Spinal cord (tissue), 9 donors: ENCODE measurements at regions not wholly inside any gene's neighbourhood (a gene's known extent, or its start where the extent isn't known, plus 50 kb on each side); places are given as distances from the start of the nearest gene placed in this dataset.
A peak's percentile ranks its signal among the peaks of the same experiment; 100 is the strongest.

Experiments used
- DNase-seq, 6 donors: peaks; one replicate each; pipeline versions ENCODE4 v3.0.0 to v3.0.0-alpha.2; 2013 to 2015; ENCODE audit warnings: low spot score in 6 of 6, low read depth in 4 of 6
- H3K27ac ChIP-seq: one replicate; pipeline ENCODE4 v1.5.1; 2013; ENCODE audit warnings: low read depth, low read length, control low read depth
- H3K27me3 ChIP-seq: one replicate; pipeline ENCODE4 v1.6.1; 2013; ENCODE audit warnings: low read length; ENCODE audit not compliant: control insufficient read depth, insufficient read depth
- H3K36me3 ChIP-seq: one replicate; pipeline ENCODE4 v1.6.1; 2013; ENCODE audit warnings: low read length; ENCODE audit not compliant: control insufficient read depth, insufficient read depth
- H3K4me1 ChIP-seq: one replicate; pipeline ENCODE4 v1.6.1; 2013; ENCODE audit warnings: low read length; ENCODE audit not compliant: control insufficient read depth, insufficient read depth
- H3K4me3 ChIP-seq: one replicate; pipeline ENCODE4 v1.5.1; 2013; ENCODE audit warnings: low read depth, low read length, control low read depth
- H3K9me3 ChIP-seq: one replicate; pipeline ENCODE4 v1.6.1; 2013; ENCODE audit warnings: low read length; ENCODE audit not compliant: control insufficient read depth, insufficient read depth
- WGBS: methylation state at CpG from one replicate; pipeline ENCODE4 v1.1.5; 2013; ENCODE audit warnings: missing lambda C conversion rate; ENCODE audit not compliant: insufficient coverage; 5-methylcytosine and 5-hydroxymethylcytosine counted together
- donor health status: healthy.

DNA sequence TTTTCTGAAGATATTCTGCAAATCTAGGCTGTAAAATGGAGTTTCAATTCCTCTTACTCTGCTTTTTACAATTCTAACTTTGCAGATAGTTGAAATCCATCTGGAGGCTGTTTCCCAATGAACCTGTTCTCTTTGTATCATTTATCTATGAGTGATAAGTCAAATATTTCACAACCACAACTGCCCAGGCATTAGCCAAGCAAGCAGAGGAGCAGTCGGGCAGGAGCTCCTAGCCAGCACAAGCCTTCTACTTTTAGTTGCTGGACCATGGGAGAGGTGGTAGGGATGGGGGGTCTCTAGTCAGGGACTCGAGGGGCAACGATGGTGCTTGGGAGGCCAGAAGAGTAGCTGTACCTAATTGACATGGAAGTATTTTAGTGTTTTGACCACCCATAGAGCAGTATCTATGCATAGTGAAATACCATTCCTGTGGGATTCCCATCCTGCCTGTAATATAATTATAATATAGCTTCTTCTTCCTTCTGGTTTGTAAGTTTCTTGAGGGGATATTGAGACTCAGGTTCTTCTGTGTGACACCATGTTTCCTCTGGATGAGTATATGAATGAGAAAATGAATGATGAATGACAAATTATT lies 353.5 kb upstream of the IL12A start:
- no peaks in the 10 kb centered on the region for H3K4me1 ChIP-seq
- no peak overlapping the region for H3K27ac ChIP-seq
- no peaks in the 10 kb centered on the region for H3K9me3 ChIP-seq
- WGBS: 100% methylated on average over 1 of the region's 3 CpGs
- H3K27me3 ChIP-seq: no peaks in the 10 kb centered on the region
- no peak for DNase-seq
- H3K4me3 ChIP-seq: no peak overlapping the region
- no peaks in the 10 kb centered on the region for H3K36me3 ChIP-seq

DNA sequence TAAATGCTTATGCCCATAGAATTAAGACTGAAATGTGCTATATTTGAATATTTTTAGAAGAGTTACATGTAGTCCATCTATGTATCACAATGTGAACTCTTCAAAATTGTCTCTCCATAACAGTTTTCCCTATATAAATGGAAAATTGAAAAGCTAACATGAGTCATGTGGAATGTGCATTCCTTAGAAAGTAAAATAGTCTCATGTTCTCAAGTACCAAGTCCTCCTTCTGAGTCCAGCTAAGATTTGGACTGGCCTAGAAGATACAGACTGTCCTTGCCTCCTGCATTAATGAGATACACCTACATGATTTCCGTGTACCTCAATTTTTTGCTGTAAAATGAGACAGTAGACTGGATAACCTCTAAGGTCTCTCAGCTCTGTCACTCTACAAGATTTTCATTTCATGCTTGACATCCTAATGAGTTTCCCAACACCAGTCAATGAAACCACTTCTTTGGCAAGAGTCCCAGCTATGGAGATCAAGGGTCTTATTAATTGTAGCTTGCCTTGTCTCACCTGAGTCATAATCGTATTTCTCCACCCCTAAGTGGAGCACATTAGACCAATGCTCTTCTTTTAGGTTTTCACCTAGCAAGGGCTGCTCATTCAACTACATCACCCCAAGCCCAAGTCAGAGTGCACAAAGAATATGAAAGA lies 350.6 kb upstream of the IL12A start:
- DNase-seq: peak in 1 of 6 donors; percentile 10
- Histone ChIP-seq H3K9me3 (no peaks in the 10 kb centered on the region), H3K27ac (no peak overlapping the region), H3K36me3 (no peaks in the 10 kb centered on the region), H3K4me3 (no peak overlapping the region), H3K4me1 (no peaks in the 10 kb centered on the region), H3K27me3 (no peaks in the 10 kb centered on the region)
- WGBS: 86% methylated on average over 1 of the region's 2 CpGs

DNA sequence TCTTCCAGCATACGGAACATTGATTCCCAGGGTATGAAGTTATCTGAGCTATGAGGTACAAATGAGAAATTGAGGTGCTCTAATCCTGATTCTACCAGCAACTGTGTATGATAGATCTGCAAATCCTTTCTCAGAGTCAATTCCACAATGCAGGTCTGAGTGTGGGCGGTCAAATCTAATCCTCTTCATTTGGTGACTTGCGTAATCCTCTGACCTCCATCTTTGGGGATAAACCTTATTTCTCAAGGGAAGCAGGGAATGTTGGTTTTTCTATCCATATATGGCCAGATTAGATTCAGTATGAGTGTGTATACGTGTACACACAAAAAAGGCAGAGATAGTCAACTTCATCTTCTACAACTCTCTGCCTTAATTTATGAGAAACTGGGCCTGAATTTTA lies 348.4 kb upstream of the IL12A start:
- DNase-seq: no peak
- Histone ChIP-seq H3K36me3 (no peaks in the 10 kb centered on the region), H3K27ac (no peak overlapping the region), H3K9me3 (no peaks in the 10 kb centered on the region), H3K27me3 (no peaks in the 10 kb centered on the region), H3K4me1 (no peaks in the 10 kb centered on the region), H3K4me3 (no peak overlapping the region)
- WGBS: 100% methylated on average over 1 of the region's 4 CpGs

DNA sequence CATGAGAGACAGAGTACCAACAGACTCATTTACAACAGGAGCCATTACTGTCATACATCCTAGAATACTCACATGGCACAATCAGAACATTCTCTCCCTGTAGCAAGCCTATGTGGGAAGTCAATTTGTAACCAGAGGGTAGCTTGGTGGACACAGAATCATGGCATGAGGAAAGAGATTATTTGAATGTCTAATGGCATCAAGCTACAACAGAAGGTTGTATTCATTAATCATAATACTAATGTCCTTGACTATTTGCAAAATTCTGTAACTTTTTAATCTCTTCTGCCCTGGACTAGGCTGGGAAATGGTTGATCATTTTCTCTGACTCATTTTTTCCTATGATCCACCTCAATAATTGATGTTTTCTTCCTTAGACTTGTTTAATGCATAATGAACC lies 345.2 kb upstream of the IL12A start:
- no peak for DNase-seq
- H3K27me3 ChIP-seq: no peaks in the 10 kb centered on the region
- H3K36me3 ChIP-seq: no peaks in the 10 kb centered on the region
- no peak overlapping the region for H3K4me3 ChIP-seq
- no peak overlapping the region for H3K27ac ChIP-seq
- no peaks in the 10 kb centered on the region for H3K9me3 ChIP-seq
- no peaks in the 10 kb centered on the region for H3K4me1 ChIP-seq

DNA sequence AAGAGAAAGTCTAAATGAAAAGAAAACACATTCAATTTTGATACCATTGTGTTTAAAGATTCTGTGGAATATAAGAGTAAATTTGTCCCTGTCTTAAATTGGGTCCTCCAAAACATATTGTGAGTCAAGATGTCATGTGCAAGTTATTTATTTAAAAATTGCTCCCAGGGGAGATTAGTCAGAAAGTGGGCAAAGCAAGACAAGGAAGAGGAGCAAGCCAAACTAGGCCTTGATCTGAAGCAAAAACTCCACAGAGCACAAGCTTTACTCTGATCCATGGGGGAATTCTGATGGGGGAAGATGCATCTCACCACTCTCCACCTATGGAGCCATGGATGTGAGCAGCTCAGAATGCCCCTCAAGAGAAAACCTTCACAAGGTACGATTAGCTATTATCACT lies 342.8 kb upstream of the IL12A start:
- H3K27ac ChIP-seq: no peak overlapping the region
- no peaks in the 10 kb centered on the region for H3K36me3 ChIP-seq
- no peaks in the 10 kb centered on the region for H3K27me3 ChIP-seq
- DNase-seq: no peak
- H3K4me1 ChIP-seq: no peaks in the 10 kb centered on the region
- H3K9me3 ChIP-seq: no peaks in the 10 kb centered on the region
- 100% methylated on average over 1 of the region's 1 CpG for WGBS
- H3K4me3 ChIP-seq: no peak overlapping the region

DNA sequence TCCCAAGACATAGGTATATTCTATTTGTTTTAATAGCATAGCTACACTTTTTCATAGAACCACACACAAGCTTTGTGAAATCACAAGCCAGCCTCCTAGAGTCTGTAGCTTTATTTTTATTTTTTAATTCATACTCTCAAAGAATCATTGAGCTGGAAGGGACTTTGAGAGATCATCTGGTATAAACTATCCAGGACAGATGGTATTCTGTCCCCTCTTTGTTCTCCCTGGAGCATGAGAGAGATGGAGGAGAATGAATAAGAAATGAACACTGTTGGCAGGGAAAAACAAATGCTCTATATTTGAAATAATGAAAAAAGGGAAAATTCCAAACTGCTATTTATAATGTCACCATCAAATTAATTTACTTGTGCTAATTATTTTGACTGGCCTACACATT lies 338.7 kb upstream of the IL12A start:
- H3K36me3 ChIP-seq: no peaks in the 10 kb centered on the region
- DNase-seq: peak in 1 of 6 donors; percentile 48
- no peaks in the 10 kb centered on the region for H3K27me3 ChIP-seq
- no peak overlapping the region for H3K27ac ChIP-seq
- no peak overlapping the region for H3K4me3 ChIP-seq
- H3K4me1 ChIP-seq: no peaks in the 10 kb centered on the region
- H3K9me3 ChIP-seq: no peaks in the 10 kb centered on the region

DNA sequence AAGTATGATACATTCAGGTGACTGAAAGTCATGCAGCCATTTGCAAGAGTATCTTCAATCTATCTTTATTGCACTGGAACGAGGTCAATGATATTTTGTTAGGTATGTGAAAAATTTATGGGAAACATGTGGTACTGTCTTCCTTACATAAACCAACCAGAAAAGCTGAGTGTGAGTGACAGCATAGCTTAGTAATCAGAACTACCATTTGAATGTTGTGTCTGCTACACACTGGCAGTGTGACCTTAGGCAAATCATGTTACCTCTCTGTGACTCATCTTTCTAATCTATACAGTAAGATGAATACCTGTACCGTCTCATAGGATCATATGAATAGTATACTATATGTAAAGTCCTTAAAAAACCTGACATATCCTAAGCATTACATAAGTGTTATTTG lies 337.9 kb upstream of the IL12A start:
- Histone ChIP-seq H3K9me3 (no peaks in the 10 kb centered on the region), H3K27ac (no peak overlapping the region), H3K27me3 (no peaks in the 10 kb centered on the region), H3K36me3 (no peaks in the 10 kb centered on the region), H3K4me1 (no peaks in the 10 kb centered on the region), H3K4me3 (no peak overlapping the region)
- no peak for DNase-seq
- WGBS: no CpG with 5 or more reads among the region's 2 CpGs

DNA sequence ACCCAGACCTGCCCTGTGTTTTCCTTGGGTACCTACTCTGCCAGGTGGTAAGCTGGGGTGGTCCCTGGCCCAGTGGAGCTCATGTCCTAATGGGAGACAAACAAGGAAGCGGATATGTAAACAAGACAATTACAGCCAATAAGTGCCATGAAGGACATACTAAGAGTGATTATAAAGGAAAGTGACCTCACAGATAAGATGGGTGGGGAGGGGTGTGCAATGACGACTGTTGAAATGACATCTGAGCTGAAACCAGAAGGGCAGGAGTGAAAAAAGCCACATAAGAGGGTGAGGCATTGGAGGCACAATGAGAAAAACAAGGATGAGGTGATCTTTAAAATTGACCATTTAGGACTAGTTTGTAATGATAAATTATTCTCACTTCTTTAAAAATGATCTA lies 336.2 kb upstream of the IL12A start:
- Histone ChIP-seq H3K27ac (no peak overlapping the region), H3K9me3 (no peaks in the 10 kb centered on the region), H3K4me3 (no peak overlapping the region), H3K4me1 (no peaks in the 10 kb centered on the region), H3K27me3 (no peaks in the 10 kb centered on the region), H3K36me3 (no peaks in the 10 kb centered on the region)
- 83% methylated on average over 2 of the region's 2 CpGs for WGBS
- DNase-seq: no peak

DNA sequence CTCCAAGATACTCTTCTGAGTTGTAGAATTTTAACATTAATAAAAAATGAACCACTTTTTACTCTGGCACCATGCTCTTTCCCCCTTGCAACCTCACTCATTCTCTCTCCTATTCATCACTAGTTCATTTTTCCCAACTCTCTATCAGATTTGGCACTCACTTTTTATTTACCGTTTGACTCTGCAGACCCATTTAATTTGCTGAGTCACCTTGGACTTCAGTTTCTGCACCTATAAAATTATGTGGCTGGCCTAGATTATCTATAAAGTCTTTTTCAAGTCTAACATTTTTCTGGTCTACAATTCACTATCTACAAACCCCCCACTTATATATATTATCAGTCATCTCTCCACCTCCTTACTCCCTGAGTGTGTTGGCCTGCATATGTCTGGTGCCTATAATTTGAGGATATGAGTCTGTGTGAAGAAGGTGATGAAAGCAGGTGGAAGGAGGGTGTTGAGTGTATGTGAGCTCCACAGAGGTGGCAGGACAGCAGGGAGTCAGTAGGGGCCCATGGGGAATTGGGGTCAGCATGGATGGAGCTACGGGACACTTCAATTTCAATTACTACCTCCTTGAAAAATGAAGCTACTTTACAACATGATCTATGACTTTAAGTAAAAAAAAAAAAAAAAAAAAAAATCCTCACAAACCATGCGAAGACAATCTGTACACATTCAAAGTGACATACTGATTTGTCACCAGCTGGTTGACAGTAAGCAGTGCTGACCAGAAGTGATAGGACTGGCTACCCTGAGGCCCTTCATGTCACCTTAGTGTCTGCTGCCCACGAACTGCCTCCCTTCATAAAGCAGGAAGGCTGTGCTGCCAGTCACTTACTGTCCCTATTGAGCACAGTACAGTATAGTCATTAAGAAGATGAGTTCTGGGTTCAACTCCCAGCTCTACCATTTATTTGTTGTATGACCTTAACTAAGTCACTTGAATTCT lies 334.2 kb upstream of the IL12A start:
- H3K27ac ChIP-seq: no peak overlapping the region
- no peaks in the 10 kb centered on the region for H3K9me3 ChIP-seq
- no peaks in the 10 kb centered on the region for H3K27me3 ChIP-seq
- no peaks in the 10 kb centered on the region for H3K36me3 ChIP-seq
- WGBS: 71% methylated on average over 2 of the region's 4 CpGs
- DNase-seq: no peak
- H3K4me3 ChIP-seq: no peak overlapping the region
- peaks cover 3% of the 10 kb centered on the region for H3K4me1 ChIP-seq

DNA sequence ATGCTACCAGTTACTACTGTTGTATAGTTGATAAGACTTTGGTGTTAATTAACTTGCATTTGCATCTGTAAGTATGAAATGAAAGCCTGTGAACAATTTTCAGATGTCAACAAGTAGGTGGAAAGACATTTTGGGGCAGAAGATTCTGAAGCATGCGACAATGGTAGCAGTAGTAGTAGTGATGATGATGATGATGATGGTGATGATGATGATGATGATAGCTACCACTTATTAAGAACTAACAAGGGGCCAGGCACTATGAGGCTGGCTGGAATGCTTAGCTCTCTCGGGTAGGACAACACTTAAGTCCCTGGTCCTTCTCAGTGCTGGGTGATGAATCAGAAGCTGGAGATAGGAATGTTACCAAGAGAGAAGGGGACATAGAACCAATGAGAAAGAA lies 333.4 kb upstream of the IL12A start:
- no peaks in the 10 kb centered on the region for H3K27me3 ChIP-seq
- no peak overlapping the region for H3K4me3 ChIP-seq
- H3K27ac ChIP-seq: no peak overlapping the region
- WGBS: 88% methylated on average over 2 of the region's 2 CpGs
- H3K9me3 ChIP-seq: no peaks in the 10 kb centered on the region
- no peaks in the 10 kb centered on the region for H3K36me3 ChIP-seq
- peaks cover 3% of the 10 kb centered on the region for H3K4me1 ChIP-seq
- DNase-seq: no peak
